GM23338 (cell line): ENCODE measurements at regions not wholly inside any gene's neighbourhood (a gene's known extent, or its start where the extent isn't known, plus 50 kb on each side); places are given as distances from the start of the nearest gene placed in this dataset.

Source experiments
- ATAC-seq: fragments of 200-7000 bp; cut with Tn5 transposase; 3 replicates; pipeline ENCODE4 v1.9.1; 2020
- DNase-seq: peaks from one replicate; pipeline ENCODE4 v3.0.0-alpha.2; 2015; ENCODE audit warnings: low spot score
- H2AFZ ChIP-seq: fragments of 200-600 bp; sonication (generic); 2 replicates; pipeline ENCODE4 v1.8.0; 2016; ENCODE audit warnings: antibody characterized with exemption, mild to moderate bottlenecking, moderate library complexity
- H3F3A ChIP-seq: fragments of 200-600 bp; sonication (generic); replicated peaks from 2 replicates; pipeline ENCODE4 v1.8.0; 2017; ENCODE audit warnings: antibody characterized with exemption, mixed run types, low read depth
- H3K27ac ChIP-seq: fragments of 200-600 bp; sonication (generic); 2 replicates; pipeline ENCODE4 v1.6.1; 2016; ENCODE audit warnings: low read depth
- H3K27me3 ChIP-seq: fragments of 200-600 bp; sonication (generic); 2 replicates; pipeline ENCODE4 v1.8.0; 2016; ENCODE audit warnings: mild to moderate bottlenecking, mixed run types, moderate library complexity; ENCODE audit not compliant: insufficient read depth
- H3K36me3 ChIP-seq: fragments of 200-600 bp; sonication (generic); 2 replicates; pipeline ENCODE4 v1.8.0; 2016; ENCODE audit warnings: mild to moderate bottlenecking; ENCODE audit not compliant: insufficient read depth
- H3K4me1 ChIP-seq: fragments of 200-600 bp; sonication (generic); 2 replicates; pipeline ENCODE4 v1.8.0; 2016; ENCODE audit warnings: mild to moderate bottlenecking, moderate library complexity; ENCODE audit not compliant: insufficient read depth
- H3K4me2 ChIP-seq: fragments of 200-600 bp; sonication (generic); 2 replicates; pipeline ENCODE4 v1.7.1; 2017; ENCODE audit warnings: mixed run types
- H3K4me3 ChIP-seq: fragments of 200-600 bp; sonication (generic); 2 replicates; pipeline ENCODE4 v1.6.1; 2016; ENCODE audit warnings: mixed run types
- H3K79me2 ChIP-seq: fragments of 200-600 bp; sonication (generic); replicated peaks from 2 replicates; pipeline ENCODE4 v1.8.0; 2017; ENCODE audit warnings: mild to moderate bottlenecking; ENCODE audit not compliant: insufficient read depth
- H3K9me2 ChIP-seq: fragments of 200-600 bp; sonication (generic); 2 replicates; pipeline ENCODE4 v1.8.0; 2017; ENCODE audit not compliant: insufficient read depth
- H4K20me1 ChIP-seq: fragments of 200-600 bp; sonication (generic); replicated peaks from 2 replicates; pipeline ENCODE4 v1.8.0; 2017; ENCODE audit warnings: mild to moderate bottlenecking; ENCODE audit not compliant: insufficient read depth
- H3K27ac Mint-ChIP-seq: 2 replicates; pipeline ENCODE4 v1.8.0; 2020; ENCODE audit warnings: inconsistent platforms, mild to moderate bottlenecking, moderate library complexity, mixed read lengths
- H3K27me3 Mint-ChIP-seq: 3 replicates; pipeline ENCODE4 v1.8.0; 2022; ENCODE audit warnings: low read depth, mild to moderate bottlenecking, moderate library complexity, mixed read lengths, inconsistent platforms; ENCODE audit not compliant: insufficient read depth, poor library complexity
- H3K36me3 Mint-ChIP-seq: 3 replicates; pipeline ENCODE4 v1.8.0; 2021; ENCODE audit warnings: low read depth, mild to moderate bottlenecking, inconsistent platforms, moderate library complexity, mixed read lengths
- H3K4me1 Mint-ChIP-seq: 3 replicates; pipeline ENCODE4 v1.8.0; 2020; ENCODE audit warnings: mild to moderate bottlenecking, inconsistent platforms, mixed read lengths
- H3K4me3 Mint-ChIP-seq: 3 replicates; pipeline ENCODE4 v1.8.0; 2021; ENCODE audit warnings: moderate library complexity, mild to moderate bottlenecking, inconsistent platforms, mixed read lengths
- H3K9me3 Mint-ChIP-seq: 3 replicates; pipeline ENCODE4 v1.8.0; 2020; ENCODE audit warnings: moderate library complexity, mild to moderate bottlenecking, inconsistent platforms, mixed read lengths
- CREB1 ChIP-seq: fragments of 250-450 bp; sonication (Bioruptor Pico); IDR thresholded peaks from 2 replicates; pipeline ENCODE4 v1.5.0; 2020; ENCODE audit warnings: low read depth, mild to moderate bottlenecking, moderate library complexity
- EZH2 ChIP-seq: fragments of 200-600 bp; sonication (generic); IDR thresholded peaks from one replicate; pipeline ENCODE4 v1.8.0; 2017; ENCODE audit warnings: antibody characterized with exemption, mild to moderate bottlenecking, low read depth; ENCODE audit not compliant: unreplicated experiment
- EZH2phosphoT487 ChIP-seq: fragments of 200-600 bp; sonication (generic); IDR thresholded peaks from one replicate; pipeline ENCODE4 v1.8.1; 2018; ENCODE audit warnings: antibody characterized with exemption; ENCODE audit not compliant: unreplicated experiment
- JUNB ChIP-seq: IDR thresholded peaks from one replicate; pipeline ENCODE4 v1.6.1; 2016; ENCODE audit warnings: antibody characterized with exemption; ENCODE audit not compliant: unreplicated experiment
- NANOG ChIP-seq: IDR thresholded peaks from 2 replicates; pipeline ENCODE4 v1.6.1; 2016; ENCODE audit warnings: antibody characterized with exemption, borderline replicate concordance
- POLR2AphosphoS5 ChIP-seq: IDR thresholded peaks from 2 replicates; pipeline ENCODE4 v1.6.1; 2016; ENCODE audit warnings: antibody characterized with exemption, low read depth
- STAT1 ChIP-seq: IDR thresholded peaks from one replicate; pipeline ENCODE4 v1.6.1; 2016; ENCODE audit warnings: antibody characterized with exemption; ENCODE audit not compliant: unreplicated experiment
- ZNF114 ChIP-seq: fragments of 250-450 bp; sonication (Bioruptor Pico); IDR thresholded peaks from 2 replicates; pipeline ENCODE4 v1.5.0; 2020; ENCODE audit warnings: mild to moderate bottlenecking, moderate library complexity
- ZNF331 ChIP-seq: fragments of 250-450 bp; sonication (Bioruptor Pico); IDR thresholded peaks from 2 replicates; pipeline ENCODE4 v1.5.0; 2020; ENCODE audit warnings: low read depth, mild to moderate bottlenecking, moderate library complexity
- TF ChIP-seq, protein P1 (sequence below): IDR thresholded peaks from one replicate; pipeline ENCODE4 v1.6.1; 2018; ENCODE audit warnings: antibody characterized with exemption; ENCODE audit not compliant: unreplicated experiment
- TF ChIP-seq, protein P2 (sequence below): fragments of 250-450 bp; sonication (Bioruptor Pico); IDR thresholded peaks from 2 replicates; pipeline ENCODE4 v1.5.0; 2020; ENCODE audit warnings: mild to moderate bottlenecking, moderate library complexity

DNA sequence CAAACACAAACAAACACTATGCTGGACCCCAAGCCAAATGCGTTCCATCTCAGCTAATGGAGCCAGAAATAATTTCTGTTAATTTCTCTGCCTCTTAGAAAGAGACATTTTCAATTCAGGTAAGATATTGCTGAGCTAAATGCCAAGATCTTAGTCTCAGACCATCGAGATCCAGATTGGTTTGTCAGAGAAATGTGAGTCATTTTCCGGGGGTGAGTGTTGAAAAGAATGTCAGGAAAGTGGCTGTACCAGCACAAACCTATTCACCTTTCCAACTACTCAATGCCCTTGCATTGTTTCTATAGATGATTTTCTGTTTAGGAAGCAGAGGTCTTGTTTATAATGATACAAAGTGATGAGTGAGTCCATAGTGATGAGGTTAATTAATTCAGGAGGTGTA, 266.8 kb upstream of the TSHZ3 start (continued):
- TF ChIP-seq ZNF114 (CRISPR knock-in tag) (no peak), EZH2 (no peak), NANOG (no peak), ZNF331 (CRISPR knock-in tag) (no peak)
- TF ChIP-seq, protein P1, sequence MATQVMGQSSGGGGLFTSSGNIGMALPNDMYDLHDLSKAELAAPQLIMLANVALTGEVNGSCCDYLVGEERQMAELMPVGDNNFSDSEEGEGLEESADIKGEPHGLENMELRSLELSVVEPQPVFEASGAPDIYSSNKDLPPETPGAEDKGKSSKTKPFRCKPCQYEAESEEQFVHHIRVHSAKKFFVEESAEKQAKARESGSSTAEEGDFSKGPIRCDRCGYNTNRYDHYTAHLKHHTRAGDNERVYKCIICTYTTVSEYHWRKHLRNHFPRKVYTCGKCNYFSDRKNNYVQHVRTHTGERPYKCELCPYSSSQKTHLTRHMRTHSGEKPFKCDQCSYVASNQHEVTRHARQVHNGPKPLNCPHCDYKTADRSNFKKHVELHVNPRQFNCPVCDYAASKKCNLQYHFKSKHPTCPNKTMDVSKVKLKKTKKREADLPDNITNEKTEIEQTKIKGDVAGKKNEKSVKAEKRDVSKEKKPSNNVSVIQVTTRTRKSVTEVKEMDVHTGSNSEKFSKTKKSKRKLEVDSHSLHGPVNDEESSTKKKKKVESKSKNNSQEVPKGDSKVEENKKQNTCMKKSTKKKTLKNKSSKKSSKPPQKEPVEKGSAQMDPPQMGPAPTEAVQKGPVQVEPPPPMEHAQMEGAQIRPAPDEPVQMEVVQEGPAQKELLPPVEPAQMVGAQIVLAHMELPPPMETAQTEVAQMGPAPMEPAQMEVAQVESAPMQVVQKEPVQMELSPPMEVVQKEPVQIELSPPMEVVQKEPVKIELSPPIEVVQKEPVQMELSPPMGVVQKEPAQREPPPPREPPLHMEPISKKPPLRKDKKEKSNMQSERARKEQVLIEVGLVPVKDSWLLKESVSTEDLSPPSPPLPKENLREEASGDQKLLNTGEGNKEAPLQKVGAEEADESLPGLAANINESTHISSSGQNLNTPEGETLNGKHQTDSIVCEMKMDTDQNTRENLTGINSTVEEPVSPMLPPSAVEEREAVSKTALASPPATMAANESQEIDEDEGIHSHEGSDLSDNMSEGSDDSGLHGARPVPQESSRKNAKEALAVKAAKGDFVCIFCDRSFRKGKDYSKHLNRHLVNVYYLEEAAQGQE, result no peak

DNA sequence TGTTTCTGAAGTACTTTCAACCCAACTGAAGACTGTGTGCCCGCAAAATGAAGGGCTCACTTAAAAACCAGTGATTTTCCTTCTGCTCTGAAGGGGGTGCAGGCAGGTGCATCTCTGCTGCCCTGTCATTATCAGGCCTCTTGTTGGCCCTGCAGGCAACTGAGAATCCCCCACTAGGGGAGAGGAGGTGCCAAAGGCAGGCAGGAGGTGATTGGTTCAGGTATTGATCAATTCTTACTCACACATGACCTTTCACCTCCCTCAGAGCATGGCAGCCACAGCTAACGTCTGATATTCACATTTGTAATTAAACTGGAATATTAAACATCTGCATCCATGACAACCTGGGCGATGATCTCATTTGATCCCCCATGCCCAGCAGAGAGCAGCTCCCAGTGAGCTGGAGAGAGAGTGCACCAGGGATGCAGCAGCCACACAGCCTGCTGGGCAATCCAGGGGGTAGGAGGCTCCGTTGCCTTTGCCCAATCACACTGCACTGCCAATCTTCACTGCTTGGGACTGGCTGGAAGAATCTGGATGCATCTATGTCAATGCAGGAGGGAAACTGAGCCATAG, 267.9 kb upstream of the TSHZ3 start:
- H3K9me3 Mint-ChIP-seq, result peaks cover 5% of the 10 kb centered on the region; the same call in 2 of the 3 replicates
- H3K27ac Mint-ChIP-seq, result no peak overlapping the region
- TF ChIP-seq NANOG (no peak), ZNF114 (CRISPR knock-in tag) (no peak), POLR2AphosphoS5 (no peak), EZH2 (no peak), CREB1 (CRISPR knock-in tag) (no peak), JUNB (no peak), STAT1 (no peak), EZH2phosphoT487 (no peak)
- TF ChIP-seq, protein P1, result no peak
- TF ChIP-seq, protein P2, sequence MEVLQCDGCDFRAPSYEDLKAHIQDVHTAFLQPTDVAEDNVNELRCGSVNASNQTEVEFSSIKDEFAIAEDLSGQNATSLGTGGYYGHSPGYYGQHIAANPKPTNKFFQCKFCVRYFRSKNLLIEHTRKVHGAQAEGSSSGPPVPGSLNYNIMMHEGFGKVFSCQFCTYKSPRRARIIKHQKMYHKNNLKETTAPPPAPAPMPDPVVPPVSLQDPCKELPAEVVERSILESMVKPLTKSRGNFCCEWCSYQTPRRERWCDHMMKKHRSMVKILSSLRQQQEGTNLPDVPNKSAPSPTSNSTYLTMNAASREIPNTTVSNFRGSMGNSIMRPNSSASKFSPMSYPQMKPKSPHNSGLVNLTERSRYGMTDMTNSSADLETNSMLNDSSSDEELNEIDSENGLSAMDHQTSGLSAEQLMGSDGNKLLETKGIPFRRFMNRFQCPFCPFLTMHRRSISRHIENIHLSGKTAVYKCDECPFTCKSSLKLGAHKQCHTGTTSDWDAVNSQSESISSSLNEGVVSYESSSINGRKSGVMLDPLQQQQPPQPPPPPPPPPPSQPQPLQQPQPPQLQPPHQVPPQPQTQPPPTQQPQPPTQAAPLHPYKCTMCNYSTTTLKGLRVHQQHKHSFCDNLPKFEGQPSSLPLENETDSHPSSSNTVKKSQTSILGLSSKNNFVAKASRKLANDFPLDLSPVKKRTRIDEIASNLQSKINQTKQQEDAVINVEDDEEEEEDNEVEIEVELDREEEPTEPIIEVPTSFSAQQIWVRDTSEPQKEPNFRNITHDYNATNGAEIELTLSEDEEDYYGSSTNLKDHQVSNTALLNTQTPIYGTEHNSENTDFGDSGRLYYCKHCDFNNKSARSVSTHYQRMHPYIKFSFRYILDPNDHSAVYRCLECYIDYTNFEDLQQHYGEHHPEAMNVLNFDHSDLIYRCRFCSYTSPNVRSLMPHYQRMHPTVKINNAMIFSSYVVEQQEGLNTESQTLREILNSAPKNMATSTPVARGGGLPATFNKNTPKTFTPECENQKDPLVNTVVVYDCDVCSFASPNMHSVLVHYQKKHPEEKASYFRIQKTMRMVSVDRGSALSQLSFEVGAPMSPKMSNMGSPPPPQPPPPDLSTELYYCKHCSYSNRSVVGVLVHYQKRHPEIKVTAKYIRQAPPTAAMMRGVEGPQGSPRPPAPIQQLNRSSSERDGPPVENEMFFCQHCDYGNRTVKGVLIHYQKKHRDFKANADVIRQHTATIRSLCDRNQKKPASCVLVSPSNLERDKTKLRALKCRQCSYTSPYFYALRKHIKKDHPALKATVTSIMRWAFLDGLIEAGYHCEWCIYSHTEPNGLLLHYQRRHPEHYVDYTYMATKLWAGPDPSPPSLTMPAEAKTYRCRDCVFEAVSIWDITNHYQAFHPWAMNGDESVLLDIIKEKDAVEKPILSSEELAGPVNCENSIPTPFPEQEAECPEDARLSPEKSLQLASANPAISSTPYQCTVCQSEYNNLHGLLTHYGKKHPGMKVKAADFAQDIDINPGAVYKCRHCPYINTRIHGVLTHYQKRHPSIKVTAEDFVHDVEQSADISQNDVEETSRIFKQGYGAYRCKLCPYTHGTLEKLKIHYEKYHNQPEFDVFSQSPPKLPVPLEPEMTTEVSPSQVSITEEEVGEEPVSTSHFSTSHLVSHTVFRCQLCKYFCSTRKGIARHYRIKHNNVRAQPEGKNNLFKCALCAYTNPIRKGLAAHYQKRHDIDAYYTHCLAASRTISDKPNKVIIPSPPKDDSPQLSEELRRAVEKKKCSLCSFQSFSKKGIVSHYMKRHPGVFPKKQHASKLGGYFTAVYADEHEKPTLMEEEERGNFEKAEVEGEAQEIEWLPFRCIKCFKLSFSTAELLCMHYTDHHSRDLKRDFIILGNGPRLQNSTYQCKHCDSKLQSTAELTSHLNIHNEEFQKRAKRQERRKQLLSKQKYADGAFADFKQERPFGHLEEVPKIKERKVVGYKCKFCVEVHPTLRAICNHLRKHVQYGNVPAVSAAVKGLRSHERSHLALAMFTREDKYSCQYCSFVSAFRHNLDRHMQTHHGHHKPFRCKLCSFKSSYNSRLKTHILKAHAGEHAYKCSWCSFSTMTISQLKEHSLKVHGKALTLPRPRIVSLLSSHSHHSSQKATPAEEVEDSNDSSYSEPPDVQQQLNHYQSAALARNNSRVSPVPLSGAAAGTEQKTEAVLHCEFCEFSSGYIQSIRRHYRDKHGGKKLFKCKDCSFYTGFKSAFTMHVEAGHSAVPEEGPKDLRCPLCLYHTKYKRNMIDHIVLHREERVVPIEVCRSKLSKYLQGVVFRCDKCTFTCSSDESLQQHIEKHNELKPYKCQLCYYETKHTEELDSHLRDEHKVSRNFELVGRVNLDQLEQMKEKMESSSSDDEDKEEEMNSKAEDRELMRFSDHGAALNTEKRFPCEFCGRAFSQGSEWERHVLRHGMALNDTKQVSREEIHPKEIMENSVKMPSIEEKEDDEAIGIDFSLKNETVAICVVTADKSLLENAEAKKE (CRISPR knock-in tag), result no peak

More for the DNA sequence above, 267.9 kb upstream of the TSHZ3 start:
- no peaks in the 10 kb centered on the region for H3F3A ChIP-seq
- Mint-ChIP-seq H3K4me1 (no peaks in the 10 kb centered on the region), H3K27me3 (no peaks in the 10 kb centered on the region), H3K36me3 (no peaks in the 10 kb centered on the region), H3K4me3 (no peak overlapping the region)
- H3K27ac ChIP-seq, result no peak overlapping the region
- H3K4me1 ChIP-seq, result no peaks in the 10 kb centered on the region
- no peak overlapping the region for H3K4me3 ChIP-seq
- H3K27me3 ChIP-seq, result no peaks in the 10 kb centered on the region
- no peak overlapping the region for H2AFZ ChIP-seq
- no peaks in the 10 kb centered on the region for H3K36me3 ChIP-seq
- H4K20me1 ChIP-seq, result no peaks in the 10 kb centered on the region
- DNase-seq (no peak), ATAC-seq (no peak)
- H3K4me2 ChIP-seq, result no peak overlapping the region
- no peaks in the 10 kb centered on the region for H3K79me2 ChIP-seq
- H3K9me2 ChIP-seq, result peaks cover 4% of the 10 kb centered on the region; the same call in 1 of the 2 replicates
